ENCODE measurements at regions not wholly inside any gene's neighbourhood (a gene's known extent, or its start where the extent isn't known, plus 50 kb on each side); places are given as distances from the start of the nearest gene placed in this dataset.

DNA sequence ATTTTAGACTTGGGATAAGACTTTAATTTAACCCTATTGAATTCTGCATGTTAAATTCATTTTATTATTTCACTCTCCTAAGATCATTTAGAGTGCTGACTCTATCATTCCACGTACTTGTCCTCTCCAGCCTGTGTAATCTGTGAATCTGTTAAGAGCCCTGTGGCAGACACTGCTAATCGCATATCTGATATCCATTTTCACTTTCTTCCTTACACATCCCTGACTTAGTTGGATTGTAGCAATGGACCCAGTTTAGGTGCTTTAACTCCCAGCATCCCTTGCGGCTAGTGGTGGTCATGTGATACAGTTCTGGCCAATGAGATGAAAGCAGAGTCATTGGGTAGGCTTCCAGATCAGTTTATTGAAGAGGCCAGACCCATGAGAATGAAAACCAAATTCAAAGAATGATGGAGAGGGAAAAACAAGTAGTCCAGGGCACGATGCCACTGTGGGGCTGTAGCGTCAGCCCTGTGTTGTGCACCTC lies 57.2 kb upstream of the SOX4 start:
- no peak for TF ChIP-seq POLR2A (IDR thresholded peaks at IDR 0.05)
- TF ChIP-seq, protein P1, sequence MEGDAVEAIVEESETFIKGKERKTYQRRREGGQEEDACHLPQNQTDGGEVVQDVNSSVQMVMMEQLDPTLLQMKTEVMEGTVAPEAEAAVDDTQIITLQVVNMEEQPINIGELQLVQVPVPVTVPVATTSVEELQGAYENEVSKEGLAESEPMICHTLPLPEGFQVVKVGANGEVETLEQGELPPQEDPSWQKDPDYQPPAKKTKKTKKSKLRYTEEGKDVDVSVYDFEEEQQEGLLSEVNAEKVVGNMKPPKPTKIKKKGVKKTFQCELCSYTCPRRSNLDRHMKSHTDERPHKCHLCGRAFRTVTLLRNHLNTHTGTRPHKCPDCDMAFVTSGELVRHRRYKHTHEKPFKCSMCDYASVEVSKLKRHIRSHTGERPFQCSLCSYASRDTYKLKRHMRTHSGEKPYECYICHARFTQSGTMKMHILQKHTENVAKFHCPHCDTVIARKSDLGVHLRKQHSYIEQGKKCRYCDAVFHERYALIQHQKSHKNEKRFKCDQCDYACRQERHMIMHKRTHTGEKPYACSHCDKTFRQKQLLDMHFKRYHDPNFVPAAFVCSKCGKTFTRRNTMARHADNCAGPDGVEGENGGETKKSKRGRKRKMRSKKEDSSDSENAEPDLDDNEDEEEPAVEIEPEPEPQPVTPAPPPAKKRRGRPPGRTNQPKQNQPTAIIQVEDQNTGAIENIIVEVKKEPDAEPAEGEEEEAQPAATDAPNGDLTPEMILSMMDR (IDR thresholded peaks at IDR 0.05) = no peak
